HEK293T (cell line): ENCODE measurements at regions not wholly inside any gene's neighbourhood (a gene's known extent, or its start where the extent isn't known, plus 50 kb on each side); places are given as distances from the start of the nearest gene placed in this dataset.

Experiments used
- ARNT ChIP-seq: fragments of 450-650 bp; IDR thresholded peaks from 2 replicates; pipeline ENCODE4 v1.6.1; 2017; ENCODE audit warnings: mild to moderate bottlenecking
- ELF4 ChIP-seq: fragments of 450-650 bp; IDR thresholded peaks from 2 replicates; pipeline ENCODE4 v1.6.1; 2017; ENCODE audit warnings: antibody characterized with exemption
- LEF1 ChIP-seq: fragments of 450-650 bp; IDR thresholded peaks from 2 replicates; pipeline ENCODE4 v1.6.1; 2017; ENCODE audit warnings: mild to moderate bottlenecking, borderline replicate concordance
- NFRKB ChIP-seq: fragments of 450-650 bp; IDR thresholded peaks from 2 replicates; pipeline ENCODE4 v1.6.1; 2016; ENCODE audit warnings: mild to moderate bottlenecking, moderate library complexity
- SP1 ChIP-seq: fragments of 450-650 bp; IDR thresholded peaks from 2 replicates; pipeline ENCODE4 v1.6.1; 2017
- TARDBP ChIP-seq: fragments of 450-650 bp; IDR thresholded peaks from 2 replicates; pipeline ENCODE4 v1.6.1; 2016
- ZNF384 ChIP-seq: fragments of 450-650 bp; IDR thresholded peaks from 2 replicates; pipeline ENCODE4 v1.6.1; 2016
- TF ChIP-seq, protein P1 (sequence below): fragments of 450-650 bp; IDR thresholded peaks from 2 replicates; pipeline ENCODE4 v1.6.1; 2016

DNA sequence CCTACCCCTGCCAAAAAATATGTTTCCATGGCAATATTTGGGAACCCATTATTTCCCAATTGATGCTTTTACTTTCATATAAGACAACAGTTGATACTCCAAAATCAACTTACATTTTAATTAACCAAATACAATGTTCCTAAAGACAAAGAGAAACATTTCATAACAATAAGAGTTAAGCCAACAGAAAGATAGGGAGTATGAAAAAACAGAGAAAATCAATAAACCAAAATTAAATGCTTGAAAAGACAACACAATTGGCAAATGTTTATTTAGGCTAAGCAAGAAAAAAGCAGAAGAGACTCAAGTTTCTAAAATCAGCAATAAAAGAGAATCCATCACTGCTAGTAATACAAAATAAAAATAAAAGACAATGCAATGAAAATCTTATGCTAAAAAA is 123.1 kb upstream of the VPREB1 start:
- TF ChIP-seq ZNF384 (no peak), NFRKB (no peak), SP1 (no peak), LEF1 (no peak), ELF4 (no peak), TARDBP (no peak), ARNT (no peak)
- TF ChIP-seq, protein P1, sequence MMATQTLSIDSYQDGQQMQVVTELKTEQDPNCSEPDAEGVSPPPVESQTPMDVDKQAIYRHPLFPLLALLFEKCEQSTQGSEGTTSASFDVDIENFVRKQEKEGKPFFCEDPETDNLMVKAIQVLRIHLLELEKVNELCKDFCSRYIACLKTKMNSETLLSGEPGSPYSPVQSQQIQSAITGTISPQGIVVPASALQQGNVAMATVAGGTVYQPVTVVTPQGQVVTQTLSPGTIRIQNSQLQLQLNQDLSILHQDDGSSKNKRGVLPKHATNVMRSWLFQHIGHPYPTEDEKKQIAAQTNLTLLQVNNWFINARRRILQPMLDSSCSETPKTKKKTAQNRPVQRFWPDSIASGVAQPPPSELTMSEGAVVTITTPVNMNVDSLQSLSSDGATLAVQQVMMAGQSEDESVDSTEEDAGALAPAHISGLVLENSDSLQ: no peak
